Neural cell (in vitro differentiated cells): ENCODE measurements at regions not wholly inside any gene's neighbourhood (a gene's known extent, or its start where the extent isn't known, plus 50 kb on each side); places are given as distances from the start of the nearest gene placed in this dataset.

Source experiments
- H2AFZ ChIP-seq: fragments of 200-600, 300-800 bp; sonication (generic), shearing (Covaris generic); 2 replicates; pipeline ENCODE4 v1.6.0; 2014; ENCODE audit warnings: low read depth, mild to moderate bottlenecking, antibody characterized with exemption, low read length, moderate library complexity
- H3F3A ChIP-seq: fragments of 200-600 bp; shearing (Covaris generic); 2 replicates; pipeline ENCODE4 v1.6.1; 2016; ENCODE audit warnings: mild to moderate bottlenecking, moderate library complexity, mixed read lengths, antibody characterized with exemption, low read length; ENCODE audit not compliant: insufficient read depth, poor library complexity, severe bottlenecking
- H3K27ac ChIP-seq: fragments of 200-600, 300-800 bp; sonication (generic), shearing (Covaris generic); 2 replicates; pipeline ENCODE4 v1.5.1; 2014; ENCODE audit warnings: mild to moderate bottlenecking, low read length, moderate library complexity
- H3K27me3 ChIP-seq: fragments of 300-800, 200-600 bp; sonication (generic), shearing (Covaris generic); 2 replicates; pipeline ENCODE4 v1.6.0; 2014; ENCODE audit warnings: mild to moderate bottlenecking, low read depth, low read length, moderate library complexity; ENCODE audit not compliant: insufficient read depth
- H3K36me3 ChIP-seq: fragments of 300-800, 200-600 bp; sonication (generic), shearing (Covaris generic); 2 replicates; pipeline ENCODE4 v1.5.1; 2014; ENCODE audit warnings: mild to moderate bottlenecking, antibody characterized with exemption, low read length, moderate library complexity; ENCODE audit not compliant: insufficient read depth
- H3K4me2 ChIP-seq: fragments of 300-800, 200-600 bp; sonication (generic), shearing (Covaris generic); 2 replicates; pipeline ENCODE4 v1.6.0; 2014; ENCODE audit warnings: mild to moderate bottlenecking, low read length
- H3K4me3 ChIP-seq: fragments of 300-800, 200-600 bp; sonication (generic), shearing (Covaris generic); 2 replicates; pipeline ENCODE4 v1.5.1; 2014; ENCODE audit warnings: mild to moderate bottlenecking, low read length, moderate library complexity
- H3K79me2 ChIP-seq: fragments of 200-600 bp; shearing (Covaris generic); replicated peaks from 2 replicates; pipeline ENCODE4 v1.6.0; 2014; ENCODE audit warnings: mild to moderate bottlenecking, low read length, moderate library complexity; ENCODE audit not compliant: insufficient read depth
- H3K9ac ChIP-seq: fragments of 300-800, 200-600 bp; sonication (generic), shearing (Covaris generic); 2 replicates; pipeline ENCODE4 v1.6.1; 2016; ENCODE audit warnings: mild to moderate bottlenecking, low read length, mixed read lengths
- H3K9me2 ChIP-seq: fragments of 200-600 bp; shearing (Covaris generic); 2 replicates; pipeline ENCODE4 v1.6.1; 2016; ENCODE audit warnings: mild to moderate bottlenecking, low read length, mixed read lengths; ENCODE audit not compliant: insufficient read depth
- H3K9me3 ChIP-seq: fragments of 200-600, 300-800 bp; sonication (generic), shearing (Covaris generic); 2 replicates; pipeline ENCODE4 v1.6.1; 2016; ENCODE audit warnings: mild to moderate bottlenecking, mixed run types, low read length, moderate library complexity, mixed read lengths
- H4K20me1 ChIP-seq: fragments of 200-600 bp; shearing (Covaris generic); 2 replicates; pipeline ENCODE4 v1.6.1; 2016; ENCODE audit warnings: mild to moderate bottlenecking, mixed run types; ENCODE audit not compliant: insufficient read depth
- EP300 ChIP-seq: fragments of 450-650 bp; conservative IDR thresholded peaks from 2 replicates; pipeline ENCODE4 v1.6.1; 2014; ENCODE audit warnings: antibody characterized with exemption, mild to moderate bottlenecking, moderate library complexity; ENCODE audit not compliant: poor library complexity, severe bottlenecking
- EZH2 ChIP-seq: fragments of 200-600, 300-800 bp; shearing (Covaris generic), sonication (generic); IDR thresholded peaks from 2 replicates; pipeline ENCODE4 v1.6.1; 2014; ENCODE audit warnings: antibody characterized with exemption, low read length, borderline replicate concordance, mild to moderate bottlenecking; ENCODE audit not compliant: insufficient read depth, poor library complexity, severe bottlenecking
- MXI1 ChIP-seq: fragments of 450-650 bp; conservative IDR thresholded peaks from 2 replicates; pipeline ENCODE4 v1.6.1; 2014; ENCODE audit warnings: antibody characterized with exemption, mild to moderate bottlenecking; ENCODE audit not compliant: poor library complexity, severe bottlenecking
- POLR2AphosphoS5 ChIP-seq: IDR thresholded peaks from 2 replicates; pipeline ENCODE4 v1.6.1; 2012
- RAD21 ChIP-seq: fragments of 450-650 bp; conservative IDR thresholded peaks from 2 replicates; pipeline ENCODE4 v1.6.1; 2014; ENCODE audit warnings: antibody characterized with exemption, mild to moderate bottlenecking, moderate library complexity
- SMC3 ChIP-seq: fragments of 450-650 bp; conservative IDR thresholded peaks from 2 replicates; pipeline ENCODE4 v1.6.1; 2014; ENCODE audit warnings: antibody characterized with exemption, mild to moderate bottlenecking, moderate library complexity; ENCODE audit not compliant: poor library complexity
- TAF1 ChIP-seq: IDR thresholded peaks from 2 replicates; pipeline ENCODE4 v1.6.1; 2012; ENCODE audit warnings: low read depth
- TF ChIP-seq, protein P1 (sequence below): IDR thresholded peaks from 2 replicates; pipeline ENCODE4 v1.6.1; 2012; ENCODE audit warnings: borderline replicate concordance
- TF ChIP-seq, protein P2 (sequence below): fragments of 450-650 bp; IDR thresholded peaks from 2 replicates; pipeline ENCODE4 v1.5.1; 2014; ENCODE audit warnings: antibody characterized with exemption, mild to moderate bottlenecking, moderate library complexity; ENCODE audit not compliant: poor library complexity, severe bottlenecking

DNA sequence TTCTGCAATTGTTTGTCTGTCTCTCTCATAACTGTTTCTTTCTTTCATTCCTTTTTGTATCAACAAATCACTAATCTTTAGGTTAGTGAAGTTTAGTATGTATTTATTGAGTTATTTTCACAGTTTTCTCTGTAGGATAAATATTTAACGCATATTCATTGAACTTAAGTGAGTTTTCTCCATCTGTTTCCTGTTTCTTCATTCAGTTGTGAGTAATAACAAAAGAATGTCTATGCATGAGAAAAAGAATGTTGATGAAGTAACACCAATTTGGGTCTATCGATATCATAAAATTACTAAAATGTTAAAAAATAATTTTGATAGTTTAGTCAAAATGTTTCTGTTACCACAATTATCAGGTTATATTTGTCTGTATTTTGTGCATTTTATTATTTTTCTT is 948.0 kb downstream of the DSC3 start:
- Histone ChIP-seq H3F3A (no peaks in the 10 kb centered on the region), H4K20me1 (no peaks in the 10 kb centered on the region), H3K79me2 (no peaks in the 10 kb centered on the region), H3K36me3 (no peaks in the 10 kb centered on the region), H3K27ac (no peak overlapping the region), H3K9me3 (no peaks in the 10 kb centered on the region), H3K27me3 (no peaks in the 10 kb centered on the region), H3K9ac (no peak overlapping the region), H2AFZ (no peak overlapping the region), H3K4me2 (no peak overlapping the region), H3K4me3 (no peak overlapping the region), H3K9me2 (no peaks in the 10 kb centered on the region)
- TF ChIP-seq POLR2AphosphoS5 (no peak), EP300 (no peak), MXI1 (no peak), RAD21 (no peak), SMC3 (no peak), EZH2 (no peak), TAF1 (no peak)
- TF ChIP-seq, protein P1, sequence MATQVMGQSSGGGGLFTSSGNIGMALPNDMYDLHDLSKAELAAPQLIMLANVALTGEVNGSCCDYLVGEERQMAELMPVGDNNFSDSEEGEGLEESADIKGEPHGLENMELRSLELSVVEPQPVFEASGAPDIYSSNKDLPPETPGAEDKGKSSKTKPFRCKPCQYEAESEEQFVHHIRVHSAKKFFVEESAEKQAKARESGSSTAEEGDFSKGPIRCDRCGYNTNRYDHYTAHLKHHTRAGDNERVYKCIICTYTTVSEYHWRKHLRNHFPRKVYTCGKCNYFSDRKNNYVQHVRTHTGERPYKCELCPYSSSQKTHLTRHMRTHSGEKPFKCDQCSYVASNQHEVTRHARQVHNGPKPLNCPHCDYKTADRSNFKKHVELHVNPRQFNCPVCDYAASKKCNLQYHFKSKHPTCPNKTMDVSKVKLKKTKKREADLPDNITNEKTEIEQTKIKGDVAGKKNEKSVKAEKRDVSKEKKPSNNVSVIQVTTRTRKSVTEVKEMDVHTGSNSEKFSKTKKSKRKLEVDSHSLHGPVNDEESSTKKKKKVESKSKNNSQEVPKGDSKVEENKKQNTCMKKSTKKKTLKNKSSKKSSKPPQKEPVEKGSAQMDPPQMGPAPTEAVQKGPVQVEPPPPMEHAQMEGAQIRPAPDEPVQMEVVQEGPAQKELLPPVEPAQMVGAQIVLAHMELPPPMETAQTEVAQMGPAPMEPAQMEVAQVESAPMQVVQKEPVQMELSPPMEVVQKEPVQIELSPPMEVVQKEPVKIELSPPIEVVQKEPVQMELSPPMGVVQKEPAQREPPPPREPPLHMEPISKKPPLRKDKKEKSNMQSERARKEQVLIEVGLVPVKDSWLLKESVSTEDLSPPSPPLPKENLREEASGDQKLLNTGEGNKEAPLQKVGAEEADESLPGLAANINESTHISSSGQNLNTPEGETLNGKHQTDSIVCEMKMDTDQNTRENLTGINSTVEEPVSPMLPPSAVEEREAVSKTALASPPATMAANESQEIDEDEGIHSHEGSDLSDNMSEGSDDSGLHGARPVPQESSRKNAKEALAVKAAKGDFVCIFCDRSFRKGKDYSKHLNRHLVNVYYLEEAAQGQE: no peak
- TF ChIP-seq, protein P2, sequence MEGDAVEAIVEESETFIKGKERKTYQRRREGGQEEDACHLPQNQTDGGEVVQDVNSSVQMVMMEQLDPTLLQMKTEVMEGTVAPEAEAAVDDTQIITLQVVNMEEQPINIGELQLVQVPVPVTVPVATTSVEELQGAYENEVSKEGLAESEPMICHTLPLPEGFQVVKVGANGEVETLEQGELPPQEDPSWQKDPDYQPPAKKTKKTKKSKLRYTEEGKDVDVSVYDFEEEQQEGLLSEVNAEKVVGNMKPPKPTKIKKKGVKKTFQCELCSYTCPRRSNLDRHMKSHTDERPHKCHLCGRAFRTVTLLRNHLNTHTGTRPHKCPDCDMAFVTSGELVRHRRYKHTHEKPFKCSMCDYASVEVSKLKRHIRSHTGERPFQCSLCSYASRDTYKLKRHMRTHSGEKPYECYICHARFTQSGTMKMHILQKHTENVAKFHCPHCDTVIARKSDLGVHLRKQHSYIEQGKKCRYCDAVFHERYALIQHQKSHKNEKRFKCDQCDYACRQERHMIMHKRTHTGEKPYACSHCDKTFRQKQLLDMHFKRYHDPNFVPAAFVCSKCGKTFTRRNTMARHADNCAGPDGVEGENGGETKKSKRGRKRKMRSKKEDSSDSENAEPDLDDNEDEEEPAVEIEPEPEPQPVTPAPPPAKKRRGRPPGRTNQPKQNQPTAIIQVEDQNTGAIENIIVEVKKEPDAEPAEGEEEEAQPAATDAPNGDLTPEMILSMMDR: no peak

DNA sequence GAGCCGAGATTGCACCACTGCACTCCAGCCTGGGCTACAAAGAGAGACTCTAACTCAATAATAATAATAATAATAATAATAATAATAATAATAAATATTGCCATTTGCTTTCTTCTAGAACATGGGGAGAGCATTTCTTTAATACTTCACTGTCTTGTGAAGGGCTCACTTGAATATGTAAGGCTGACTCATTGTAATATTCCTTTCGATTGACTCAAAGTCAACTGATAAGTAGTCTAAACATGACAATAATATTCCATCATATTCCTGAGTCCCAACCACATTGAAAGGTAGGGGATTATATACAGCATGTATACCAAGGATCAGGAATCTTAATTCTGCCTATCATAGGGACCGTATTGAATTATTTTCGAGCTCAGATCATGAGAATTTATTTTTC is 949.2 kb downstream of the DSC3 start:
- Histone ChIP-seq H3K9me3 (no peaks in the 10 kb centered on the region), H3K4me3 (no peak overlapping the region), H3K4me2 (no peak overlapping the region), H3K36me3 (no peaks in the 10 kb centered on the region), H3K9me2 (no peaks in the 10 kb centered on the region), H2AFZ (no peak overlapping the region), H3K27ac (no peak overlapping the region), H3K27me3 (no peaks in the 10 kb centered on the region), H3F3A (no peaks in the 10 kb centered on the region), H3K9ac (no peak overlapping the region), H4K20me1 (no peaks in the 10 kb centered on the region), H3K79me2 (no peaks in the 10 kb centered on the region)
- TF ChIP-seq RAD21 (no peak), POLR2AphosphoS5 (no peak), TAF1 (no peak), EZH2 (no peak), MXI1 (no peak)
- TF ChIP-seq, protein P2: no peak
